OCI-LY3 (cell line): ENCODE measurements at regions not wholly inside any gene's neighbourhood (a gene's known extent, or its start where the extent isn't known, plus 50 kb on each side); places are given as distances from the start of the nearest gene placed in this dataset.
"Not testable (repeated sequence)": the region's sequence is repeated elsewhere in the genome, so short reads cannot be mapped to it uniquely, and the experiment has no call there.

ENCODE experiments used
- H2AFZ ChIP-seq: fragments of 200-600, 300-600 bp; shearing (Covaris generic); 2 replicates; pipeline ENCODE4 v1.6.0; 2014; ENCODE audit warnings: antibody characterized with exemption, low read depth, low read length
- H3K27ac ChIP-seq: fragments of 200-600, 300-600 bp; sonication (generic); 2 replicates; pipeline ENCODE4 v1.5.1; 2014; ENCODE audit warnings: mild to moderate bottlenecking, low read length, moderate library complexity, mixed read lengths
- H3K27me3 ChIP-seq: fragments of 200-600, 300-600 bp; sonication (generic); 2 replicates; pipeline ENCODE4 v1.6.1; 2014; ENCODE audit warnings: low read depth, low read length, mixed read lengths
- H3K36me3 ChIP-seq: fragments of 200-600, 300-600 bp; sonication (generic); replicated peaks from 2 replicates; pipeline ENCODE3; 2014; ENCODE audit warnings: low read depth, low read length, mixed read lengths
- H3K4me1 ChIP-seq: fragments of 300-600, 200-600 bp; sonication (generic); 2 replicates; pipeline ENCODE4 v1.6.1; 2014; ENCODE audit warnings: low read length, mixed read lengths
- H3K4me2 ChIP-seq: fragments of 200-600, 300-600 bp; sonication (generic); 2 replicates; pipeline ENCODE4 v1.6.1; 2014; ENCODE audit warnings: low read length, mixed read lengths
- H3K4me3 ChIP-seq: fragments of 300-600, 200-600 bp; sonication (generic); 2 replicates; pipeline ENCODE4 v1.5.1; 2014; ENCODE audit warnings: antibody characterized with exemption, mild to moderate bottlenecking, low read length, moderate library complexity
- H3K79me2 ChIP-seq: fragments of 300-600, 200-600 bp; shearing (Covaris generic); 2 replicates; pipeline ENCODE4 v1.6.1; 2014; ENCODE audit warnings: mild to moderate bottlenecking, low read length, mixed read lengths
- H3K9ac ChIP-seq: fragments of 300-600, 200-600 bp; shearing (Covaris generic); 2 replicates; pipeline ENCODE4 v1.6.0; 2014; ENCODE audit warnings: mild to moderate bottlenecking, low read length, moderate library complexity
- H3K9me3 ChIP-seq: fragments of 200-600, 300-600 bp; shearing (Covaris generic); 2 replicates; pipeline ENCODE4 v1.6.1; 2014; ENCODE audit warnings: low read length, mixed read lengths; ENCODE audit not compliant: insufficient read depth
- H4K20me1 ChIP-seq: fragments of 200-600, 300-600 bp; sonication (generic); 2 replicates; pipeline ENCODE4 v1.6.1; 2016; ENCODE audit warnings: low read length, mixed read lengths; ENCODE audit not compliant: insufficient read depth
- CTCF ChIP-seq: fragments of 200-600, 300-600 bp; sonication (generic); IDR thresholded peaks from 2 replicates; pipeline ENCODE4 v1.5.1; 2014; ENCODE audit warnings: antibody characterized with exemption, low read length, low read depth
- EZH2phosphoT487 ChIP-seq: fragments of 200-600 bp; shearing (Covaris generic); IDR thresholded peaks from 2 replicates; pipeline ENCODE4 v1.6.1; 2018; ENCODE audit warnings: antibody characterized with exemption, mixed run types, low read depth

GRCh38 chr1:79705218-79705617 lies 698.7 kb upstream of the ADGRL4 start:
- H3K4me1 ChIP-seq, result peaks cover 29% of the 10 kb centered on the region
- no peak overlapping the region for H3K4me3 ChIP-seq
- TF ChIP-seq CTCF, result no peak
- TF ChIP-seq EZH2phosphoT487, result no peak
- H3K9me3 ChIP-seq, result no peaks in the 10 kb centered on the region; the same call in 1 of the 2 replicates
- H3K4me2 ChIP-seq, result no peak overlapping the region
- no peak overlapping the region for H3K9ac ChIP-seq
- no peak overlapping the region for H3K27ac ChIP-seq
- H2AFZ ChIP-seq, result no peak overlapping the region
- no peaks in the 10 kb centered on the region for H4K20me1 ChIP-seq
- H3K27me3 ChIP-seq, result no peaks in the 10 kb centered on the region
- H3K79me2 ChIP-seq, result no peaks in the 10 kb centered on the region
- peaks cover 3% of the 10 kb centered on the region for H3K36me3 ChIP-seq

- H3K4me2 ChIP-seq, result no peak overlapping the region
- H3K27me3 ChIP-seq, result no peaks in the 10 kb centered on the region
- no peak overlapping the region for H2AFZ ChIP-seq
- TF ChIP-seq CTCF (no peak), EZH2phosphoT487 (no peak)
- no peaks in the 10 kb centered on the region for H4K20me1 ChIP-seq
- no peak overlapping the region for H3K9ac ChIP-seq
- H3K79me2 ChIP-seq, result no peaks in the 10 kb centered on the region
- no peaks in the 10 kb centered on the region for H3K36me3 ChIP-seq
- no peaks in the 10 kb centered on the region for H3K9me3 ChIP-seq
- H3K4me3 ChIP-seq, result no peak overlapping the region
- H3K27ac ChIP-seq, result no peak overlapping the region
- H3K4me1 ChIP-seq, result peaks cover 17% of the 10 kb centered on the region
These were observed 697.5 kb upstream of the ADGRL4 start for GRCh38 chr1:79704067-79704466.

GRCh38 chr1:79702336-79702999 lies 695.9 kb upstream of the ADGRL4 start:
- H4K20me1 ChIP-seq, H3K4me2 ChIP-seq, H3K9me3 ChIP-seq, H3K9ac ChIP-seq, H3K27ac ChIP-seq, H2AFZ ChIP-seq, H3K27me3 ChIP-seq, H3K4me3 ChIP-seq, H3K4me1 ChIP-seq, H3K36me3 ChIP-seq, H3K79me2 ChIP-seq: not testable (repeated sequence)

- H3K27ac ChIP-seq, result peak overlapping the region; percentile 88
These were observed 688.6 kb upstream of the ADGRL4 start for GRCh38 chr1:79695138-79695537.

More at GRCh38 chr1:79695138-79695537, 688.6 kb upstream of the ADGRL4 start:
- H3K9ac ChIP-seq, result 0 out of 2 replicates have a peak overlapping the region, but pooled peaks have one; percentile 30
- no peak overlapping the region for H2AFZ ChIP-seq
- peak overlapping the region; percentile 64 for H3K4me2 ChIP-seq
- H3K4me1 ChIP-seq, result peaks cover 33% of the 10 kb centered on the region
- H4K20me1 ChIP-seq, result no peaks in the 10 kb centered on the region
- no peaks in the 10 kb centered on the region for H3K79me2 ChIP-seq
- H3K36me3 ChIP-seq, result no peaks in the 10 kb centered on the region
- no peaks in the 10 kb centered on the region for H3K27me3 ChIP-seq
- H3K4me3 ChIP-seq, result peak overlapping the region; percentile 38
- H3K9me3 ChIP-seq, result no peaks in the 10 kb centered on the region
- no peak for TF ChIP-seq EZH2phosphoT487
- TF ChIP-seq CTCF, result no peak
